HG03108 (cell line): ENCODE measurements at regions not wholly inside any gene's neighbourhood (a gene's known extent, or its start where the extent isn't known, plus 50 kb on each side); places are given as distances from the start of the nearest gene placed in this dataset.
"Not testable (repeated sequence)": the region's sequence is repeated elsewhere in the genome, so short reads cannot be mapped to it uniquely, and the experiment has no call there.

Experiments
- ATAC-seq: cut with Tn5 transposase; IDR thresholded peaks from one replicate; pipeline ENCODE4 v1.9.1; 2021; ENCODE audit warnings: moderate library complexity; ENCODE audit not compliant: unreplicated experiment

GRCh38 chr16:33583702-33584101 is 124.3 kb downstream of the TP53TG3F start:
- ATAC-seq, result not testable (repeated sequence)

DNA sequence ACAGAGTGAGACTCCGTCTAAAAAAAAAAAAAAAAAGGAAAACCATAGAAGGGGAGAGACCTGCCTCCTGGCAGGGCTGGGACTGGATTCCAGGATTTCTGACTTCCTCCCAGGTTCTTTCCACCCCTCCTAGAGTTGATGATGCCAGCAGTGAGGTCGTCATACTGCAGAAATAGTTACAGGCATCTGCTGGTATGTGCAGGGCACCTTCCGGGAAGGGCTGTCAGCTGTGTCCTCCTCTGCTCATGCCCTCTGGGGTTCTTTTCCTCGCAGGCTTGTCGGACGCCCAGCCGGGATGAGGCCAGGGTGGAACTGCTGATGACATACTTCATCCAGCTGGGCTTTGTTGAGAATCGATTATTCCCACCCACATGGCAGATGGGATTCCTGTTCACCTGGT is 129.2 kb downstream of the TP53TG3F start:
- ATAC-seq, result not testable (repeated sequence)

GRCh38 chr16:33593344-33593743 is 133.9 kb downstream of the TP53TG3F start:
- not testable (repeated sequence) for ATAC-seq

- ATAC-seq, result not testable (repeated sequence)
Measured at GRCh38 chr16:33595074-33595473, 135.7 kb downstream of the TP53TG3F start.

DNA sequence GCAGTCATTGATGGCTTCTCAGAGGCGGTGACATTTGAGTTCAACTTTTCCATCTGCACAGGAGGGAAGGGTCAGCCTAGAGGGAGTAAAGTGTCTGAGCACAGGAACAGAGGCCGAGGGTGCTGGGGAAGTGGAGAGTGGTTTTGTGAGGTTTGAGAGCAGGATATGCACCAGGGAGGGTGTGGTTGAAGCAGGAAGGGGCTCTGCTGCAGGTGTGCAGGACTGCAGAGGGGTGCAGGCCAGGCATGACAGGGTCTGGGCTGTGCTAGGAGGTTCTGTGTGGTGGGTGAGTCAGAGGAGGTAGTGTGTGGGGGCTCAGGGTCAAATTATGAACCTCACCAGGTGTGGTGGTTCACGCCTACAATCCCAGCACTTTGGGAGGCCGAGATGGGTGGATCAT is 141.6 kb downstream of the TP53TG3F start:
- peak; percentile 84 for ATAC-seq

GRCh38 chr16:33623535-33624077 is 164.2 kb downstream of the TP53TG3F start:
- ATAC-seq, result not testable (repeated sequence)

- not testable (repeated sequence) for ATAC-seq
Measured at GRCh38 chr16:33628895-33629294, 169.5 kb downstream of the TP53TG3F start.

DNA sequence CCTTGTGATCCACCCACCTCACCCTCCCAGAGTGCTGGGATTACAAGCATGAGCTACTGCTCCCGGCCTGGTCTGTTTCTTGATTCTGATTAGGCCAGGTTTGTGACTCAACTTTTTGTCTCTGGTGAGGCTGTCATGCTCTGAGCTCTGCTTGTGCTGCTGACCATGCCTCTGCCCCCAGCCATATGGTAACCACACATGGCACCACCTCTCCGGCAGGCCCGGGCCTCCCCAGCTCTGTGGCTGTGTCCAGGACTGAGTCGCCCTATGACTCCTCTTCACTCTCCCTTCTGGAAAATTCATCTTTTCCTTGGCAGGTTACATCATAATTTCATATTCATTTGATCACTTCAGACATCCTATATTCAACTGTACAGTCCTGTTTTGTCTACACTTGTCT is 172.3 kb downstream of the TP53TG3F start:
- not testable (repeated sequence) for ATAC-seq

GRCh38 chr16:33634057-33634456 is 174.6 kb downstream of the TP53TG3F start:
- not testable (repeated sequence) for ATAC-seq

DNA sequence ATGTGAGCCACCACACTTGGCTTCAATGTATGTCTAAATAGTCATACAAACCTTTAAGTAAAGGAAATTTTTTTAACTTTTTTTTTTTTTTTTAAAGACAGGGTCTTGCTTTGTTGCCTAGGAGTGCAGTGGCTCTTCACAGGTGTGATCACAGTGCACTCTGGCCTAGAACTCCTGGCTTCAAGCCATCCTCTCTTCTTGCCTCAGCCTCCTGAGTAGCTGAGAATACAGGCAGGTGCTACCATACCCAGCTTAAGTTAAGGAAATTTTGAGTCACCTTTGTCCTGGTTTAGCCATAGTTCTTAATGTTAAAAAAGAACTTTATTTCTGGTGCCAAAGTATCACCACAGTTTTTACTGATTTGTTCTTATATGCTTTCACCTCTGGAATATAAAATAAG is 177.3 kb downstream of the TP53TG3F start:
- not testable (repeated sequence) for ATAC-seq

GRCh38 chr16:33643270-33643669 is 183.9 kb downstream of the TP53TG3F start:
- ATAC-seq, result peak; percentile 77

- ATAC-seq, result peak; percentile 33
Measured at GRCh38 chr16:33643698-33644381, 184.4 kb downstream of the TP53TG3F start.

- not testable (repeated sequence) for ATAC-seq
Measured at GRCh38 chr16:33646386-33646785, 187.0 kb downstream of the TP53TG3F start.

- not testable (repeated sequence) for ATAC-seq
Measured at GRCh38 chr16:33655756-33656155, 196.3 kb downstream of the TP53TG3F start.

GRCh38 chr16:33656394-33656793 is 197.0 kb downstream of the TP53TG3F start:
- ATAC-seq, result peak; percentile 70

- ATAC-seq, result peak; percentile 62
Measured at GRCh38 chr16:33657717-33658116, 198.3 kb downstream of the TP53TG3F start.

DNA sequence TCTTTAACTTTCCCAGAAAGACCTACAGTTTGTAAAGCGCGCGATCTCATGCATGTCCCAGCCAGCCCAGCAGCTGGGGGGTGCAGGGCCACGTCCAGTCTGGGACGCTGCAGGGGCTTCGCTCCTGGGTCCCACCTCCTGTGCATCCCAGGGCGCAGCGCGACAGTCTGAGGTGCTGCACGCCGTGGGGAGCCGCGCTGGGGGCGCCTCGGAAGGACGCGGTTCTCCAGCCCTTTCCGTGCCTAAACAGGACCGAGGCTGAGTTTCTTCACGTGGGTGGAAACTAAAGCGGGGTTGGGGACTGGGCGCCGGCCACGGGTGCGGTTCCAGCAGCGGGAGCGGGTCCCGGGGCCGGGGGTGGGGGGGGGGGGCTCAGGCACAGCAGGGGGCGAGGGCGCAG is 221.4 kb downstream of the TP53TG3F start:
- not testable (repeated sequence) for ATAC-seq

- ATAC-seq, result not testable (repeated sequence)
Measured at GRCh38 chr16:33700320-33700719, 240.9 kb downstream of the TP53TG3F start.

GRCh38 chr16:33706845-33707590 is 247.6 kb downstream of the TP53TG3F start:
- not testable (repeated sequence) for ATAC-seq

DNA sequence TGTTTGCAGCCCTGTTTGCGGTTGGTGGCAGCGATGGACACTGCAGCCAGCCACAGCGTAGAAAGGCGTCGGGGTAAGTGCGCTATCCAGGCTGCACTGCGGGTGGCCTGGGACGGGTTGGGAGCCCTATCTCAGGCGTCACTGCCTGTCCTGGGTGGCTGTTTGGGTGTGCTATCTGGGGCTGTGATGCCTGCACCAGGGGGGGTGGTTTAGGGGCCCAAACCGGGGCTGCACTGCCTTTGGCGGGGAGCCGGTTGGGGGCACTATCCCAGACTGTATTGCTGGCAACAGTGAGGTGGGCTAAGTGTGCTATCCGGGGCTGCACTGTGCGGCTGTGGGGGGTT is 248.2 kb downstream of the TP53TG3F start:
- not testable (repeated sequence) for ATAC-seq

GRCh38 chr16:33709856-33710695 is 250.7 kb downstream of the TP53TG3F start:
- ATAC-seq, result not testable (repeated sequence)
